ENCODE measurements at regions not wholly inside any gene's neighbourhood (a gene's known extent, or its start where the extent isn't known, plus 50 kb on each side); places are given as distances from the start of the nearest gene placed in this dataset.

GRCh38 chr1:199786695-199787094, 240.8 kb upstream of the NR5A2 start:
- no peak overlapping the region for H3K27ac ChIP-seq
- no peaks in the 10 kb centered on the region for H3K36me3 ChIP-seq
- no peaks in the 10 kb centered on the region for H3K9me3 ChIP-seq
- ATAC-seq (peak; percentile 27 to 85 (median 65)), DNase-seq (no peak), FAIRE-seq (no peak)
- 19 to 21% methylated on average over 3 of the region's 3 CpGs for WGBS, 2 donors
- intact Hi-C loops (cut with DNase I): no loop called here
- peaks cover 0 to 12% (median 7%) of the 10 kb centered on the region in 3 donors for H3K4me1 ChIP-seq
- TF ChIP-seq, protein P1, sequence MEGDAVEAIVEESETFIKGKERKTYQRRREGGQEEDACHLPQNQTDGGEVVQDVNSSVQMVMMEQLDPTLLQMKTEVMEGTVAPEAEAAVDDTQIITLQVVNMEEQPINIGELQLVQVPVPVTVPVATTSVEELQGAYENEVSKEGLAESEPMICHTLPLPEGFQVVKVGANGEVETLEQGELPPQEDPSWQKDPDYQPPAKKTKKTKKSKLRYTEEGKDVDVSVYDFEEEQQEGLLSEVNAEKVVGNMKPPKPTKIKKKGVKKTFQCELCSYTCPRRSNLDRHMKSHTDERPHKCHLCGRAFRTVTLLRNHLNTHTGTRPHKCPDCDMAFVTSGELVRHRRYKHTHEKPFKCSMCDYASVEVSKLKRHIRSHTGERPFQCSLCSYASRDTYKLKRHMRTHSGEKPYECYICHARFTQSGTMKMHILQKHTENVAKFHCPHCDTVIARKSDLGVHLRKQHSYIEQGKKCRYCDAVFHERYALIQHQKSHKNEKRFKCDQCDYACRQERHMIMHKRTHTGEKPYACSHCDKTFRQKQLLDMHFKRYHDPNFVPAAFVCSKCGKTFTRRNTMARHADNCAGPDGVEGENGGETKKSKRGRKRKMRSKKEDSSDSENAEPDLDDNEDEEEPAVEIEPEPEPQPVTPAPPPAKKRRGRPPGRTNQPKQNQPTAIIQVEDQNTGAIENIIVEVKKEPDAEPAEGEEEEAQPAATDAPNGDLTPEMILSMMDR (IDR thresholded peaks at IDR 0.05): no peak
- H3K4me3 ChIP-seq: no peak overlapping the region
- no peaks in the 10 kb centered on the region for H3K27me3 ChIP-seq

DNA sequence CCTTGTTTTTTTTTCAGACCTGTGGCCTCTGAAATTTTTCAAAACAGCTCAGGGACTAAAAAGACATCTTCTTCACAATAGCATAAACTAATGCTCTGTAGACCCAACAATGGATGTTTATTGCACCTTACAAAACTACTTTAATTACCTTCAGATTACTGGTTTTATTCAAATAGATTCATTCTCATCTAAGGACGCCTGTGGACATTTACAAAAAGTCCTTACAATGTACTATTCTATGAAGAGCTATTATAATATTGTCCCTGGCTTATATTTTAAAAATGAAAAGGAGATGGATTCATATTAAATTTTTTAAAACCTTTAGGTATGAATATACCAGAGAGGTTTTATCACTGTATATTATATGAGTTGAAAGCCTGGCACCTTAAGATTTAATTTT, 238.4 kb upstream of the NR5A2 start:
- intact Hi-C loops (cut with DNase I): no loop called here
- 86 to 90% methylated on average over 1 of the region's 1 CpG for WGBS, 2 donors
- Histone ChIP-seq H3K27ac (no peak overlapping the region), H3K9me3 (no peaks in the 10 kb centered on the region), H3K27me3 (no peaks in the 10 kb centered on the region), H3K4me1 (peaks cover 4 to 12% (median 7%) of the 10 kb centered on the region in 3 donors), H3K36me3 (no peaks in the 10 kb centered on the region), H3K4me3 (no peak overlapping the region)
- DNase-seq (no peak), ATAC-seq (no peak), FAIRE-seq (no peak)
- TF ChIP-seq, protein P1 (IDR thresholded peaks at IDR 0.05): no peak

- TF ChIP-seq, protein P1 (IDR thresholded peaks at IDR 0.05): no peak
- H3K4me3 ChIP-seq: no peak overlapping the region
- H3K9me3 ChIP-seq: no peaks in the 10 kb centered on the region
- intact Hi-C loops (cut with DNase I): no loop called here
- H3K4me1 ChIP-seq: peaks cover 7 to 12% (median 9%) of the 10 kb centered on the region in 3 donors
- DNase-seq (no peak), FAIRE-seq (no peak), ATAC-seq (no peak)
- H3K27me3 ChIP-seq: no peaks in the 10 kb centered on the region
- H3K36me3 ChIP-seq: no peaks in the 10 kb centered on the region
- H3K27ac ChIP-seq: no peak overlapping the region
- WGBS, 2 donors: 87 to 93% methylated on average over 3 of the region's 3 CpGs
Observed at GRCh38 chr1:199791495-199791894, 236.0 kb upstream of the NR5A2 start.

DNA sequence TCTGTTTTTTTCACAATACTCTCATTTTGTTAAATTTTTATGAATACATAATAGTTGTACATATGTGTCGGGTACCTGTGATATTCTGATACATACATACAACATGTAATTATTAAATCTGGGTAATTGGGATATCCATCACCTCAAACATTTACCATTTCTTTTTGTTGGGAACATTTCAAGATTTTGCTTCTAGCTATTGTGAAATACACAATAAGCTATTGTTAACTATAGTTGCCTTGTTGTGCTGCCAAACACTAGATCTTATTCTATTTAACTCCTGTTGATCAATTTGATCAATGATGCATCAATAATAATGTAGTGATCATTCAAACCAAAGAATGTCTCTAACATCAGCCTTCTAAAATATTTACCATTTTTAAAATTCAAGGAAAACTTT, 234.6 kb upstream of the NR5A2 start:
- H3K27me3 ChIP-seq: no peaks in the 10 kb centered on the region
- no peaks in the 10 kb centered on the region for H3K36me3 ChIP-seq
- ATAC-seq (no peak), DNase-seq (no peak), FAIRE-seq (no peak)
- no peak overlapping the region for H3K4me3 ChIP-seq
- TF ChIP-seq, protein P1 (IDR thresholded peaks at IDR 0.05): no peak
- intact Hi-C loops (cut with DNase I): no loop called here
- 99 to 100% methylated on average over 1 of the region's 1 CpG for WGBS, 2 donors
- no peak overlapping the region for H3K27ac ChIP-seq
- no peaks in the 10 kb centered on the region for H3K9me3 ChIP-seq
- H3K4me1 ChIP-seq: peaks cover 7 to 12% (median 9%) of the 10 kb centered on the region in 3 donors

DNA sequence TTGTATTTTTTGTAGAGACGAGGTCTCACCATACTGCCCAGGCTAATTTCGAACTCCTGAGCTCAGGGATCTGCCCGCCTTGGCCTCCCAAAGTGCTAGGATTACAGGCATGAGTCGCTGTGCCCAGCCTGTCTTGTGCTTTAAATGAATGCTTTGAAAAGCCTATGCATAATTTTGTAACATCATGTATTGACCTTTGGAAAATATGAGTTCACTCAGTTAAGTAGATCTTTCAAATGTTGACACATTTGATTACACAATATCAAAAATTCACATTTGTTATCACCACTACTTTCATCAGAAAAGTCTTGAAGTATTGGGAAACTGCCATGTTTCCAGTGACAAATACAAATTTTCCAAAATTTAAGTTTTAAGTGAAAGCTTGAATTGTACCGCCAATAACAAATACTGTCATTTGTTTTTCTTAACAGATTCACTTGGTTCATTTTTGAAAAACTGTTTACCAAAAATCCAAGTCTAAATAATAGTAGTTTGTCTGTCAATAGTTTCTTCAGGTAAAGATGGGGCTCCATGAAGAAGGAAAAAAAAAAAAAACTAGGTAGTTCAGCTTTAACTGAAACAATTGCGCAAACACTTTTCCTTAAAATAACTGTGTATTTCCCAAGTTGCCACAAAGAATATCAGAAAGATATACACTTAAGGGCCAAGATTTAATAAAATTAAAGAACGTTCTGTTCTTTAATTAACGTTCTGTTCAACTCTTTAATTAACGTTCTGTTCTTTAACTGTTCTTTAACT, 233.2 kb upstream of the NR5A2 start:
- WGBS, 2 donors: 36 to 48% methylated on average over 9 of the region's 9 CpGs
- Histone ChIP-seq H3K4me1 (peaks cover 0 to 9% (median 1%) of the 10 kb centered on the region in 3 donors), H3K9me3 (no peaks in the 10 kb centered on the region), H3K4me3 (no peak overlapping the region), H3K36me3 (no peaks in the 10 kb centered on the region), H3K27me3 (no peaks in the 10 kb centered on the region), H3K27ac (peak overlapping the region in 1 of 4 donors; percentile 45)
- no peak for FAIRE-seq
- TF ChIP-seq, protein P1 (IDR thresholded peaks at IDR 0.05): no peak
- peak; percentile 79 to 90 (median 81) for ATAC-seq
- intact Hi-C loops (cut with DNase I): no loop called here
- peak in 2 of 6 donors; percentile 13 for DNase-seq
